ENCODE measurements at regions not wholly inside any gene's neighbourhood (a gene's known extent, or its start where the extent isn't known, plus 50 kb on each side); places are given as distances from the start of the nearest gene placed in this dataset.

DNA sequence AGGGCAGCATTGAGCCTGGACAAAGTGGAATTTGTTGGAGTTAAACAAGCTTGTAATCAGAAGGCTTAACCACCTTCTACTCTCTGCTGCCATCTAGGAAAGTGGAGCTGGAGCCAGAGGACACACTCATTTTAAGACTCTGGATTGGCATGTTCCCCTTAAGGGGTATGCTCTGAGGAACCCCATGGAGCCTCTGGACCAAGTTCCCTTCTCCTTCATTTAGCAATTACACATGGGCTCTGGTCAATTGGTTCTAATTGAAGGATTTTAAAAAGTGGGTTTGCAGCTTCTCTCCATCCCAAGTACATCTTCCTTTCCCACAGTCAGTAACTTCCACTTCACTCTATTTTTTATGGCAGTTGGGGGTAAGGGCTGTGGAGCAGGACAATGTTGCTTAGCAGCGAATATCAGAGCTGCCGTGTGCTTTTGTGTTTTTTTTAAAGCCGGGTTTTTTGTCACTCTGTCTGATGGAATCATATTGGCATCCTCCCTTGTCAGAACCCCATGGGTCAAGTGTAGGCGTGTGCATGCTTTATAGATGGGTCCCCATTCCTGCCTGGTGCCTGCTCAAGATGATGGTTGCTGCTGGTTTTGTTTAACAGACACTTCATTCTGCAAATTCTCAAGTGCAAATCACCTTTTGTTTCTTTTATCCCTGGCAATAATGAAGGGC lies 330.7 kb upstream of the ADAMTSL1 start:
- no peak for DNase-seq (ENCODE audit: low read depth in 2 of 2)

DNA sequence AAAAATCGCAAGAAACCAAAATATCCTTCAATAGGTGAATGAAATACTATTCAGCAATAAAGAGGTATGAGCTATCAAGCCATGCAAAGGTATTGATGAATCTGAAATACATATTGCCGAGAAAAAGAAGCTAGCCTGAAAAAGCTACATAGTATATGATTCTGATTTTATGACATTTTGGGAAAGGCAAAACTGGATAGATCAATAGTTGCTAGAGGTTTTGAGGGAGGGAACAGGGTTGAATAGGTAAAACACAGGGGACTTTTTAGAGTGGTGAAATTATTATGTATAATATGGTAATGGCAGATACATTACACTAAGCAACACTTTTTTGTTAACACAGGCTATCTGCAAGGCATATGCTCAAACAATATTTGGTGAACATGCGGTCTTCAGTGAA lies 327.6 kb upstream of the ADAMTSL1 start:
- no peak for DNase-seq (ENCODE audit: low read depth in 2 of 2)

DNA sequence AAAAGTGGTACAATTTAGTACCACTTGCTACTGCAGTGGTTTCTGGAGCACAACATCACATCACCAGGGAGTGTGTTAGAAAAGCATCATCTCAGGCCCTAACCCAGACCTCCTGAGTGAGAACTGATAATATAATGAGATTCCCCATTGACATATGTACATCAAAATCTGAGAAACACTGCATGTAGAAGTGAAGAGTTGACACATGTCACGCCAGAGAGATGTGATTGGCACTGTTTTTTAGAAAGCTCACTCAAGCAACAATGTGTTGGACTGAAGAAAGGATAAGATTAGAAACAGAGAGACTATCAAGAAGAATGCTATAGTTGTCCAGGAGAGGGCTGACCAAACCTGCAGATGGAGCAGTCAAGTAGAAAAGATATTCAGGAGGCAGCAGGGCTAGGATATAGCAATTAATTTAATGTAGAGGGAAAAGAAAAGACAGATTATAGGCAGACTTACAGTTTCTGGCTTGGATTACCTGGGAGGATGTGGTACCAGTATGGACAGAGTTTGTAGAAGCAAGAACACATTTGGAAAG lies 324.4 kb upstream of the ADAMTSL1 start:
- no peak for DNase-seq (ENCODE audit: low read depth in 2 of 2)

DNA sequence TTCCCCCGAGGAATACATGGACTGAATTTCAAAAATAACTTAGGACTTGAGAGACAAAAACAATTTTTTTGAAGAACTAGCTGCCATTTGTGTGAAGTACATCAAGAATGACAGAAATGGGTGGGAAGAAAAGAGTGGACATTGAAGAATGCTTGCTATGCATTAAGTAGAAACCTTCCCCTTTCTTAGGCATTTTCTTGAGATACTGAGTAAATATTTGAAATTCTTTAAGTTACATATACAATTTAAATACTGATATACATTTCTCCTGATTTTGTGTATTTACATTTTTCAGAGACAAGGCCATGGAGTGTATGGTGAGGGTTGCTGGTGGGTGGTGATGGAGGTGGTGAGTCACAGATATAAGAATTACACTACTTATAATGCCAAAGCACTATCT lies 319.3 kb upstream of the ADAMTSL1 start:
- DNase-seq (ENCODE audit: low read depth in 2 of 2) = no peak

DNA sequence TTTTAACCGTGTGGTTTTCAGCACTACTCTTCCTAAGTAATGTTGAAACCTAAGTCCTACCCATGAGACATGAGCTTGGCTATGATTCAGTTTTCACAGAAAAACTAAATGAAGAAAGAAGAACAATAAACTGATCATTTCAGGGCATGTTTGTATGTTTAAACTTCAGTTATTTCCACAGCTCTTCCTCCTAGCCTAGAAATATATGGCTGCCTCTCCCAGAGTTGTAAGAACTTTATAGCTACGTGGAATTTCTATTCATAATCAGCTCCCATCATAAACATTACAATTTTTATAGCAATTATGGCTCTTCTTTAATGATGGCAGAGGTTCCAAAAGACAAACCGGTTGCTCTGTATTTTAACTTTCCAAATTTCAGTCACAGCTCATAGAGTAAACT lies 314.7 kb upstream of the ADAMTSL1 start:
- DNase-seq (ENCODE audit: low read depth in 2 of 2) = no peak

DNA sequence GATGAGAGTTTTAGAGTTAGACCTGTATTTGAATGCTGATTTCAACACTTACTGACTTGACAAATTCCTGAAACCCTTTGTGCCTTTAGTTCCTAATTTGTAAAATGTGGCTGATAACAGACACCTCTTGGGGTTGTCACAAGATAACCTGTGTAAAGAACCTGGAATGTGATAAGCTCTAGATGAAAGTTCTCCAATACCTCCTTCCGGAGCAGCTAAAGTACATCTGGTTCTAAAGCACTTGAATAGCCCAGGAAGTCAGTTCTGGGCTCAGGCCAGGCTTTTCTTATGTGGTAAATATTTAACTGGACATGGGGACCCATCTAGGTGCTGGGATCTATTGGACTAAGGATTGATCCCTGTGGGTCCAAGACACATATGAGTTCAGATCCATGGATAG lies 310.8 kb upstream of the ADAMTSL1 start:
- no peak for DNase-seq (ENCODE audit: low read depth in 2 of 2)

DNA sequence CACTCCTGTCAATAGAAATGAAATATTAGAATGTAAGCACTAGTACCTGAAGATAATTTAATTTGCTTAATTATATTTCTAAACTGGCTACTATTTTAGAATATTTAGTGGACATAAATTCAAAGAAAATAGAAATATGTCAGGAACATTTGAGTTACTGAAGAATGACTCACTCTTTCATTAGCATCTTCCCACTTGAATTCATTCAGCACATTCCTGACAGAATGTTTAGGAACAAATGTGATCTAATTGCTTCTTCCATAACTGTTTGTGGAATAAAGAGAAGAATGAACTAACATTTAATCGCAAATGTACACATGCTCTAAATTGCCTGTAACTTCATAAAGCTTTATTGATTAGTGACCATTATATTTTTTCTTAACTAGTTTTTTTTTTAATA lies 306.2 kb upstream of the ADAMTSL1 start:
- no peak for DNase-seq (ENCODE audit: low read depth in 2 of 2)

DNA sequence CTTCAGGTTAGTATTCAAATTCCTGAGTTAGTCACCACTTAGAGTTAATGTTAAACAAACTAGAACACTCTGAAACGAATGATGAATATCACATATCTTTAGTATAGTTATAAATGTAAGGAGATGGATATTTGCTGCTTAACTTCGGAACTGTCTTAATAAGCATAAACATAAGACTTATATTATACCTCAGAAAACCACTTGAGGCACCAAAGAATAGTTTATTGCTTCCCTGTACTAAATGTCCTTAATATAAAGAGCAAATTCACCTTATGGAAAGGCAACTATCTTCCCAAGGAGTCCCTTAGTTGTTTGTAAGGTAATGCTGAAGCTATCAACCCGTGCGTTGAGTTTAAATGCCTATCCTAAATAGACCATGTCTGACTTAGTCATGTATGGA lies 300.0 kb upstream of the ADAMTSL1 start:
- DNase-seq (ENCODE audit: low read depth in 2 of 2) = no peak

DNA sequence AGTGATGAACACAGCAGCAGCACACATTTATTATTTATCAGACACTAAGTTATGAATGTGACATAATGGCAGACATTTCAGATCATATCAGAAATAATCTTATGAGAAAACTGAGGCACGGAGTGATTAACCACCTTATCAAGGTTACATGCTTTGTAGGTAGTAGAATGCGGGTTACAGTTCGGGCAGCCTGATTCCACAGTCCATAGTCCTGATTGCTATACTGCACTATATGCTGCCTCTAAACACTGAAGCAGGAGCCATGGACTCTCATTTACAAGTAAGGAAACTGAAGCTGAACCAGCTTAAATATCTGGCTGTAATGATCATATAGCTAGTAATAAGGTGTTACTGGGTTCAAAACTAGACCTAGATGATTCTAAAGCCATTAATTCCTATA lies 291.3 kb upstream of the ADAMTSL1 start:
- no peak for DNase-seq (ENCODE audit: low read depth in 2 of 2)

DNA sequence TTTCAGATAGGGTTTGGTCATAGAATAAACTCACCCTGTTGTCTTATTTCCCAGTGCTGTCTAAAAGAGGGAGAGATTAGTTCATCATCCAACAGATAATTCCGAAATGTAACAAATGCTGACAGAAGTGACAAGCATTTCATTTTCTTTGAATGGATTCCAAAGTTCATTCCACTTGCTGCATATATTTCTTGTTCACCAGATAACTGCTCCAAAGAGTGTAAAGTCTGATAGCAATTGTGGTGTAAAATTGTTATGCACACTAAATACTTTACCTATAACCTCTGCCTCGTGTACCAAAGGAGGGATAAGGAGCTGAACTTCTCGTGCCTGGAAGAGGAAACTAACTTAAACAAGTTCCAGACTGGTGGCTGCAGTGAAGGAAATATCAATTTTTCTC lies 290.0 kb upstream of the ADAMTSL1 start:
- no peak for DNase-seq (ENCODE audit: low read depth in 2 of 2)

DNA sequence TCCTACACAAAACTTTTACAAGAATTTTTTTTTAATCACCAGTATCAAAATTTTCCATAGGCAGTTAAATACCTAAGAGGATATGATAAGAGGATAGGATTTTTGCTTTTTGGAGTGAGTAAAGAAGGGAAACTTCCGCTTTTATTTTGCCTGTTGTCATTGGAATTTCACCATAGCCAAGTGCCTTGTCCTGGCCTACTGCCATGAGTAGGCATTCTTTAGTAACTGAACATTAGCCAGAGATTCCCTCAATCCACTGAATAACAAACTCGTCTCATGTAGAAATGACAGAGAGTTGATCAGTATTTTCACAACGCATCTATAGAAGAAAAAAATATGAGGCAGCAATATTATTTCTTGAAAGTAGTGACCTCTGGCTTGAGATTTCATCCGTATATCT lies 289.6 kb upstream of the ADAMTSL1 start:
- DNase-seq (ENCODE audit: low read depth in 2 of 2) = no peak

DNA sequence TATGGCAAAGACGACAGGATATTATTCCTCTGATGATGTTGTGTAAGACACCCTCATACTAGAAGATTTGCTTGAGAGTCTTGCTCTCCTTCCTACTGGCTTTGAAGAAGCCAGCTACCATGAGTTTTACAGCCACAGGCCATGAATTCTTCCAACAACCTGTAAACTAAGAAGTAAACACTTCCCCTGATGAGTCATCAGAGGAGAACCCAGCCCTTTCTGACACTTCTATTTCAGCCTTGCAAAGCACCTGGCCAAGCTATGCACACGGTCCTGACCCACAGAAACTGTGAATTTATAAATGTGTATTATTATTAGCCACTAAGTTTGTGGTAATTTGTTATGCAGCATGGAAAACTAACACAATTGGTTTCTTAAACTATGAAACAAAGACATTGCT lies 288.8 kb upstream of the ADAMTSL1 start:
- DNase-seq (ENCODE audit: low read depth in 2 of 2) = no peak

DNA sequence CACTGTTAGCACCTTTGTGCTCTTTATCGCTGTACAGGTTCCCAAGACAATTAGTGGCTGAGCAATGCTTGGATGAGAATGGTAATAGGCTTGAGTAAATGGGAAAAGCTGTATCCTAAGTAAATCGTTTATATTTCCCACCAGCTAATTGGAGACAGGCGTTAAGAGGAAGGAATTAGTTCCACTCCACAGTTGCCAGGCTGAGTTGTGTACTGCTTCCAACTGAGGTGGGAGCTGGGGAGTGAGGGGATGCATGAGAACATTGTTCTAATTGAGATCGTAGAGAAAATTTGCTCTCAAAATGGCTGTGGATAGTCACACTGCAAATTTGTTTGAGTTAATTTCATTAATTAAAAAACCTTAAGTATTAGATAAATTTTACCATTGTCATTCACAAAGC lies 285.0 kb upstream of the ADAMTSL1 start:
- DNase-seq (ENCODE audit: low read depth in 2 of 2) = no peak

DNA sequence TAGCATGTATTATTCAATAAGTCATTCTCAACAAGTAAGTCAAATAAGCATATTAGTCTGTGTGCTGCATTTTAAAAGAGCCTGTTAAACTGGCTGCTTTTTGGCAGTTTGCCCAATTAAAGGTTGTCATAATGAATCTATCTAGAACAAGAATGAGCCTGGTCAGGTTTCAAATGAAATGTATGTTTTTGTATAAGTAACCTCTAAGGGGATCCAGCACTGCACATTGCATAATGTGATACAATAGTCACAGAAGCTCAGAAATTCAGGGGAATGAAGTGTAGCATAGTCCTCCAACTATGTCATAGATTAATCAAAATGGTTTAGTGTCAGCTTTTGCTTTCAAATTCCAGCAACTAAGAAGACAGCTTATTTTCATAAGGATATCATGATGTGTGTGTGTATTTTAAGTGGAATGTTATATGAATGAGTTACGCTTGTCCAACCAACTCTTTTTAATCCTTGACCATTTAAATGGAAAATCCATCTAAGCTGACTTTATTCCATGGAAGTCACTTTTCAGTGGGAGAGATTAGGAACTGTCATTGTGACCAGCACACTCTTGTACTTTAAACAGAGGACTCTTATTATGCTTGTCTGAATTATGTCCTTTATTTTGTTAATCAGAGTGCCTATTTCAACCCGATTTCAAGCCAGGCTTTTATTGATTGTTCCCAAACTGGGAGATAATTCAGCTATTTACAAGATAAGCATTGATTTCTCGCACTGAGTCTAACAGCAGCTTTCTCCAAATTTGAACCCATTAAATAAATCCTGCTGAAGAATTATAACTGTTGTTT lies 283.9 kb upstream of the ADAMTSL1 start:
- no peak for DNase-seq (ENCODE audit: low read depth in 2 of 2)

DNA sequence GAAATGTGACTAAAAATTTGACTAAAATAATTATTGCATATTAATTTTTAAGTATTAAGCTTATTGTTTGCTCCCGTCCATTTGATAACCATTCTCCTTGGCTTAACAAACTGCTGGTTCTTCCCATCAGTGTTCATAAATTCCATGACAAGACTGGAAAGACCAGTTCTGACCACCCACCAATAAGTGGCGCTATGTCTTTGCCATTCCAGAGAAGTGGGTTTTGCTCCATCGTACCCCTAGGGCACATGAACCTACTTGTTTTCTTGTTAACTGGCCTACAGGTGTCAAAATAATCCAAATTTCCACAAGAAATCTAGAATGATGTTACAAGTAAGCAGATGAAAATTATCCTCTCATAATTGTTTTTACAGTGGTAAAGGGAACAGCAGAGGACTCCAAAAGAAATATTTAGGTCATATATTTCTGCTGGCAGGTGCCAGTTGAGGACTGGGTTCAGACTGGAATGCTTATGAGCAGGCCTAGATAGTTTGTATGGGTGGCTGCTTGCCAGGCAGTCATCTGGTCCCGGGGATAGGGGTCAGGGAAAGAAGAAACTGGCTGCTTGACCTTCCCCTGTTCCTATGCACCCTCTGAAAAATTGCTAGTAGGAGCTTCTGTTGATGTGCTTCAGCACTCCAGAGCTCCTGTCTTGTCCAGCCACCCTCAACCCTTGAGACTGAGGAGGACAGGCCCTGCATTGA lies 283.1 kb upstream of the ADAMTSL1 start:
- DNase-seq (ENCODE audit: low read depth in 2 of 2) = no peak

DNA sequence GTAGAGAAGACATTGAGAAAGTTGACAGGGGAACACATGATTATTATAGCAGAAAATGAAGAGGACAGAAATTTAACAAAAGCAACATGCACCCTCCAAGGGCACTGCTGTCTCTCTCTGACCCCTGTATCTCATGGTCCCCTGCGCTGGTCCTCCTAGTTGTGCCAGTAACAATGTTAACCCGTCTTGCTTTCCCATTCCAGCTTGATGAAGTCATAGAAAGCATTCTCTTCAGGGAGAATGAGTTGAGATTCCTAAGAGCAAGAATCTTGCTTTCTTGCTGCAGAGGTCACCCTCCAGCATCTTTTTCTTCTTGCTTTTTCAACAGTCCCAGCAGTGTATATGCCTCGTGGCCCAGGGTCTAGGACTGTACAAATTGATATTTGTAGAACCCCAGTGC lies 279.6 kb upstream of the ADAMTSL1 start:
- no peak for DNase-seq (ENCODE audit: low read depth in 2 of 2)

DNA sequence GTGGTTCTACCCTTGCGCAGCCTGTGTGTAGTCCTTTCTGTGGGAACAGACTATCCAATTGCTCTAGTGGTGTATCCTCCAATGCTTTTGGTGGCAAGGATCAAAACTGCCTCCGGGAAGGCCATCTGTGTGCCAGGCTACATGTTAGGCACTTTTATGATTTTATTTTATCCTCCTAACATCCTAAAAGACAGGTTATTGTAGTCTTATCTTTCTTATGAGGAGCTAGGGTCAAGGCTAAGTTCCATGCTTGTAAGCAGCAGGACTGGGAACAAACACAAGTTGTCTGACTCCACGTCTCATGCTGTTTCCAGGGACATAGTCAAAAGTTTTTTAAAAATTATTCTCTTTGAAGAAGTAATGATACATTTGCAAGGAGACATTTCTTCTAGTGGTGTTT lies 278.7 kb upstream of the ADAMTSL1 start:
- DNase-seq (ENCODE audit: low read depth in 2 of 2) = no peak

DNA sequence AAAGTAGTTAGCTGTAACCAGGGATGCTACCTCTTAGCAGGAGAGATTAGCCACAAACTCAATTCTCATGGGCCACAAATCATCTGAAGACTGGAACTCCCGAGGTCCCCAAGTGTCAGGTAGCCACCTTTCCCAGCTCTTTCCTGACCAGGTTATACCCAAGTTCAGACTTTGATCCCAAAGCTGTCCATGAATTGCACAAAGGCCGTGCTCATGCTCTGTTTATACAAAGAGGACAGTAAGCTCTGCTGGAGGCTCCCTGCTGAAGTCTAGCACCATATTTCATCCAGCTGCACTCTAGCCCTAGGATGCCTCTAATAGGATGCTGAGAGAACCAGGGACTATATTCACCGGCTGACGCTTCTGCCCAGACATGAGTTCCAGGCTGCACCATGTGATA lies 271.0 kb upstream of the ADAMTSL1 start:
- no peak for DNase-seq (ENCODE audit: low read depth in 2 of 2)

DNA sequence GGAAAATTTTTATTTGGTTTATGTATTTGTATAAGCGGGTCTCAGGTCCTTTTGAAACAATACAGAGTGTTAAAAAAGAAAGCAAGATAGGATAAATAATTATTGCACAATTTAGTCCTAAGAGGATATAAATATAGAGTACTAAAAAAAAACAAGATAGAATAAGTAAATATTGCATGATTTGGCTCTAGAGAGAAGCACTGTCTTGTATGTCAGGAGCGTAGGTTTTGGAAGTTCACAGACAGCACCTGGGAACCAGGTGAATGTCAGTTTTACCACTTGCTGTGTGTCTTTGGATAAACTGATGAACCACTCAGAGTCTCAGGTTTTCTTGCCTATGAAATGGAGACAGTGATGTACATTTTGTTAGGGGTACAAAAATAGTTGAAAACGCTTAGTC lies 266.2 kb upstream of the ADAMTSL1 start:
- no peak for DNase-seq (ENCODE audit: low read depth in 2 of 2)

DNA sequence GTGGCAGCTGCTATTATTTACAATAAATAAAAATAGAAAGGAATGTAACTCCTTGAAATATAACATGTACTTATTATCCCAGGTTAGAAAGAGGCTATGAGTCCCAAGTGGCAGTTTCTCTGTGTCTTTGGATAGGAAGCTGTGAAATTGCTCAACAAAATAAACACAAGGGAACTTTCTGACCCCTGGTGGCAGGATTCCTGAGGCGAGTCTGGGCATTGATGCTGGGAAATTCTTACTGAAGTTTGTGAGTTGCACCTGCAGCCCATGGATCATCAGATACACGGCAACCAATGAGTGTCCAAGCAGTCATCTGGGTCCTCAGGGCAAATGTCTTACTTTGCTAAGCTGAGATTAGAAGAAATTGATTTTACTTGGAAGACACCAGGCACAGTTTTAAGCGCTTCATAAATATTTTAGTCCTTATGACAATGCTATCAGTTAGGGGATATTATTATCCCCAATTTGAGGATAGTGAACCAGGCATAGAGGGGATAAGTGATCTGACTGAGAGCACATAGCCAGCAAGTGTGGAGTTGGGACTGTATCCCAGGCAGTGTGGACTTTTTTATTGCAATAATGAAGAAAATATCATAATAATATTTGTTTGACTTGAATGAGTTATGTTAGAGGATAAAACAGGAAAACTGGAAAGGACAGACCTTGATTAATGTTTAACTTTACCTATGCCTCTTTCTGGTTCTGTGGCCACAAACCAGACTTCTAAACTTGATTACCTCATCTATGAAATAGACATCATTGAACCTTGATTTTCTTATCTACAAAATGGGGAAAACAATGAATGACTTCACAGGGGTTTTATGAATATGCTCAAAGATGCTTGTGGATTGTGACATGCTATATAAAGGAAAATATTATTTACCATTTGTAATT lies 265.5 kb upstream of the ADAMTSL1 start:
- no peak for DNase-seq (ENCODE audit: low read depth in 2 of 2)

DNA sequence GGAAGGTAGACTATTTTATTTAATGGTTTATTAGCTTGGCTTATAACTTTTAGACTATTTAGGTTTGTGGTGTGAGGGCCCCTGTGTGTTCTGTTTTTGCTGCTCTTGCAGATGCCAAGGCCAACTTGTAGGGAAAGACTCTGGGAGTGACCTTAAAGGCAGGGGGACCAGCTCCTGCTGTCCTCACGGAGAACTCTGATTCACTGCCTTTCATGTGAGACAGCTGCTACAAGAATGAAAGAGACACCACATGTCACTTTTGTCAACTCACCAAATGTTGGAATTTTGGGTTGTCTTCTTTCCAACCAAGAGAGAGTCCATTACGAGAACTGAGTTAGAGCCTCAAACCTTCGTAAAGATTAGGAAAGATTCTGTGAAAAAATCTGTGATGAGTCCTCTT lies 258.3 kb upstream of the ADAMTSL1 start:
- DNase-seq (ENCODE audit: low read depth in 2 of 2) = no peak

DNA sequence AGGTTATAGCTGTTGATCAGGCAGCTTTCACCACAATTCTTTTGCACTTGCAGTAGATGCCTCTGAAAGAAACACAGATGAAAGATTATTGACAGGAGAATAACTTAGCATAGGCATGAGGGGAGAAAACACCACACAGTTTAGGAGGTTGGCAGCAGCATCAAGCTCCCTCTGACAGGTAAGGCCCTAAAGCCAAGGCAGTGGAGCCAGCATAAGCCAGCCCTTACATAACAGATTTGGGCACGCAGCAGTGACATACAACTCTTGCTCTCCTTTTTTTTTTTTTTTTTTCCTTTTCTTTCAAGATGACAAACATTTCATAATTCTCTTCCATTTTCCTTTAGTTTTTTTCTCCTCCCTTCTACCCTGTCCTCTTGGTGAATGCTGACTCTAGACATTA lies 257.6 kb upstream of the ADAMTSL1 start:
- no peak for DNase-seq (ENCODE audit: low read depth in 2 of 2)

All from stimulated activated CD8-positive, alpha-beta memory T cell treated with anti-CD3 and anti-CD28 coated beads, Interleukin-7, amount 100 ng/mL, for 4 hours (primary cell).